Left renal cortex interstitium (tissue), 4 donors: ENCODE measurements at regions not wholly inside any gene's neighbourhood (a gene's known extent, or its start where the extent isn't known, plus 50 kb on each side); places are given as distances from the start of the nearest gene placed in this dataset.
A peak's percentile ranks its signal among the peaks of the same experiment; 100 is the strongest.

Experiments used
- DNase-seq, 4 donors: peaks; one replicate each; pipeline ENCODE4 v3.0.0-alpha.2; 2013; ENCODE audit warnings: low read depth in 4 of 4, low spot score in 2 of 4, missing footprints in 1 of 4

GRCh38 chr6:157755746-157756411 lies 67.2 kb upstream of the SNX9 start:
- DNase-seq, result no peak

- DNase-seq, result peak in 3 of 4 donors; percentile 55 to 87 (median 70)
These were observed 66.2 kb upstream of the SNX9 start for GRCh38 chr6:157756708-157757429.

GRCh38 chr6:157757430-157758403 lies 65.3 kb upstream of the SNX9 start:
- DNase-seq, result no peak

GRCh38 chr6:157758516-157759023 lies 64.5 kb upstream of the SNX9 start:
- no peak for DNase-seq

- no peak for DNase-seq
These were observed 64.0 kb upstream of the SNX9 start for GRCh38 chr6:157759028-157759427.

- DNase-seq, result no peak
These were observed 62.9 kb upstream of the SNX9 start for GRCh38 chr6:157760137-157760536.

- no peak for DNase-seq
These were observed 62.3 kb upstream of the SNX9 start for GRCh38 chr6:157760589-157761330.

GRCh38 chr6:157761331-157761921 lies 61.6 kb upstream of the SNX9 start:
- DNase-seq, result no peak

- DNase-seq, result no peak
These were observed 61.1 kb upstream of the SNX9 start for GRCh38 chr6:157761926-157762325.

GRCh38 chr6:157762636-157763035 lies 60.4 kb upstream of the SNX9 start:
- no peak for DNase-seq

GRCh38 chr6:157763129-157763903 lies 59.7 kb upstream of the SNX9 start:
- peak in 2 of 4 donors; percentile 40 to 62 for DNase-seq

- DNase-seq, result no peak
These were observed 59.2 kb upstream of the SNX9 start for GRCh38 chr6:157763904-157764177.

- peak; percentile 66 to 84 (median 70) for DNase-seq
These were observed 58.6 kb upstream of the SNX9 start for GRCh38 chr6:157764178-157765068.

- DNase-seq, result no peak
These were observed 55.9 kb upstream of the SNX9 start for GRCh38 chr6:157766901-157767774.

- DNase-seq, result no peak
These were observed 55.3 kb upstream of the SNX9 start for GRCh38 chr6:157767775-157768156.

GRCh38 chr6:157768304-157768703 lies 54.7 kb upstream of the SNX9 start:
- DNase-seq, result no peak

- no peak for DNase-seq
These were observed 54.0 kb upstream of the SNX9 start for GRCh38 chr6:157768863-157769551.
